B cell (primary cell): ENCODE measurements at regions not wholly inside any gene's neighbourhood (a gene's known extent, or its start where the extent isn't known, plus 50 kb on each side); places are given as distances from the start of the nearest gene placed in this dataset.

Source experiments
- ATAC-seq: fragments of 200-7000 bp; cut with Tn5 transposase; one replicate; pipeline ENCODE4 v1.10.0; 2021; ENCODE audit warnings: low read depth, mild to moderate bottlenecking, moderate number of reproducible peaks, moderate library complexity
- CTCF ChIA-PET: fragments of 350-600 bp; sonication (Branson Sonifier 250); formaldehyde crosslinking; loops from one replicate; lab custom pipeline; 2021; ENCODE audit warnings: antibody characterized with exemption, inconsistent platforms; lab: Charles Lee
- POLR2A ChIA-PET: fragments of 350-600 bp; sonication (Branson Sonifier 250); formaldehyde crosslinking; loops from one replicate; lab custom pipeline; 2021; ENCODE audit warnings: antibody characterized with exemption; lab: Charles Lee
- DNase-seq: peaks from one replicate; pipeline ENCODE4 v3.0.0; 2013
- H2AFZ ChIP-seq: 2 replicates; pipeline ENCODE4 v1.6.1; 2012; ENCODE audit warnings: mild to moderate bottlenecking, low read depth, low read length; ENCODE audit not compliant: insufficient read depth, poor library complexity, severe bottlenecking
- H3K27ac ChIP-seq, 2 donors: 1 replicate in 1 of 2; 2 replicates in 1 of 2; pipeline ENCODE4 v1.5.1; 2012 to 2013; ENCODE audit warnings: low read length in 2 of 2, mild to moderate bottlenecking in 2 of 2, moderate library complexity in 1 of 2
- H3K27me3 ChIP-seq, 4 experiments: fragments of 200-600 bp in 1 of 4; sonication (generic) in 1 of 4; replicated peaks in 1 of 4; 1 replicate in 2 of 4; 2 replicates in 2 of 4; pipeline versions ENCODE4 v1.6.1 to v1.7.0; 2013 to 2016; ENCODE audit warnings: low read length in 3 of 4, mild to moderate bottlenecking in 2 of 4, mixed read lengths in 1 of 4, moderate library complexity in 1 of 4; ENCODE audit not compliant: insufficient read depth in 4 of 4, control insufficient read depth in 3 of 4; ENCODE audit errors: control extremely low read depth in 1 of 4
- H3K36me3 ChIP-seq, 2 experiments: replicated peaks in 1 of 2; 1 replicate in 1 of 2; 2 replicates in 1 of 2; pipeline versions ENCODE4 v1.6.1 to v1.7.1; 2013; ENCODE audit warnings: low read length in 1 of 2; ENCODE audit not compliant: insufficient read depth in 2 of 2, control insufficient read depth in 1 of 2; ENCODE audit errors: control extremely low read depth in 1 of 2, extremely low read depth in 1 of 2
- H3K4me1 ChIP-seq, 2 donors: fragments of 200-600 bp in 1 of 2; sonication (generic) in 1 of 2; 1 replicate in 1 of 2; 2 replicates in 1 of 2; pipeline versions ENCODE4 v1.5.1 to v1.6.1; 2013 to 2017; ENCODE audit warnings: low read length in 2 of 2; ENCODE audit not compliant: control insufficient read depth in 2 of 2, insufficient read depth in 2 of 2
- H3K4me2 ChIP-seq: replicated peaks from 2 replicates; pipeline ENCODE3; 2012; ENCODE audit warnings: mild to moderate bottlenecking, low read depth, low read length; ENCODE audit not compliant: poor library complexity, severe bottlenecking
- H3K4me3 ChIP-seq, 5 experiments: fragments of 200-600 bp in 1 of 5; sonication (generic) in 1 of 5; 1 replicate in 3 of 5; 2 replicates in 2 of 5; pipeline versions ENCODE4 v1.5.1 to v1.7.0; 2011 to 2016; ENCODE audit warnings: low read length in 4 of 5, mild to moderate bottlenecking in 4 of 5, low read depth in 2 of 5, control low read depth in 1 of 5, moderate library complexity in 1 of 5; ENCODE audit not compliant: insufficient read depth in 1 of 5; ENCODE audit errors: control extremely low read depth in 1 of 5, extremely low read depth in 1 of 5
- H3K79me2 ChIP-seq: fragments of 200-600 bp; sonication (generic); one replicate; pipeline ENCODE4 v1.6.0; 2016; ENCODE audit warnings: low read length; ENCODE audit not compliant: control insufficient read depth, insufficient read depth
- H3K9ac ChIP-seq: fragments of 200-600 bp; sonication (generic); 2 replicates; pipeline ENCODE4 v1.6.1; 2017; ENCODE audit warnings: mild to moderate bottlenecking, low read length, moderate library complexity
- H3K9me3 ChIP-seq, 3 donors: one replicate each; pipeline versions ENCODE4 v1.6.1 to v1.7.1; 2013; ENCODE audit warnings: low read length in 2 of 3; ENCODE audit not compliant: control insufficient read depth in 2 of 3, insufficient read depth in 1 of 3; ENCODE audit errors: control extremely low read depth in 1 of 3
- H4K20me1 ChIP-seq: 2 replicates; pipeline ENCODE4 v1.6.0; 2012; ENCODE audit warnings: mild to moderate bottlenecking, low read length; ENCODE audit not compliant: insufficient read depth, control insufficient read depth, poor library complexity, severe bottlenecking
- H3K27ac Mint-ChIP-seq: one replicate; pipeline ENCODE4 v1.8.0; 2021; ENCODE audit warnings: mixed read lengths
- H3K27me3 Mint-ChIP-seq: one replicate; pipeline ENCODE4 v1.8.0; 2021; ENCODE audit warnings: mixed read lengths
- H3K4me1 Mint-ChIP-seq: one replicate; pipeline ENCODE4 v1.8.0; 2021; ENCODE audit warnings: mixed read lengths
- H3K4me3 Mint-ChIP-seq: one replicate; pipeline ENCODE4 v1.8.0; 2021; ENCODE audit warnings: mixed read lengths
- H3K9me3 Mint-ChIP-seq: one replicate; pipeline ENCODE4 v1.8.0; 2022; ENCODE audit warnings: mixed read lengths; ENCODE audit not compliant: insufficient read depth
- CTCF ChIP-seq: fragments of 200-600 bp; IDR thresholded peaks from one replicate; pipeline ENCODE4 v1.8.0; 2022; ENCODE audit warnings: antibody characterized with exemption, mild to moderate bottlenecking
- EZH2 ChIP-seq: IDR thresholded peaks from 2 replicates; pipeline ENCODE4 v1.6.1; 2012; ENCODE audit warnings: borderline replicate concordance, low read depth, mild to moderate bottlenecking, moderate library complexity, low read length; ENCODE audit not compliant: insufficient read depth, poor library complexity, severe bottlenecking
- WGBS: methylation state at CpG from one replicate; pipeline ENCODE4 v1.1.5; 2013; ENCODE audit warnings: missing lambda C conversion rate; ENCODE audit not compliant: insufficient coverage; 5-methylcytosine and 5-hydroxymethylcytosine counted together
- intact Hi-C: fragments of 100-400 bp; cut with micrococcal nuclease; formaldehyde crosslinking; loops from one replicate; pipeline ENCODE4 v1.10.0; 2022

GRCh38 chr11:26248661-26249060 lies 83.3 kb upstream of the ANO3 start:
- Histone ChIP-seq H3K79me2 (no peaks in the 10 kb centered on the region), H3K9me3 (peaks cover 0 to 7% (median 0%) of the 10 kb centered on the region in 3 donors), H3K36me3 (no peaks in the 10 kb centered on the region), H3K27me3 (peaks cover 0 to 2% (median 0%) of the 10 kb centered on the region in 4 experiments), H3K27ac (no peak overlapping the region), H3K4me2 (no peak overlapping the region), H3K9ac (no peak overlapping the region), H3K4me1 (no peaks in the 10 kb centered on the region), H3K4me3 (no peak overlapping the region), H4K20me1 (no peaks in the 10 kb centered on the region), H2AFZ (no peak overlapping the region)
- H3K4me1 Mint-ChIP-seq, result no peaks in the 10 kb centered on the region
- no peaks in the 10 kb centered on the region for H3K9me3 Mint-ChIP-seq
- ATAC-seq (no peak), DNase-seq (no peak)
- no peak overlapping the region for H3K27ac Mint-ChIP-seq
- CTCF ChIA-PET, result no interaction called here
- TF ChIP-seq CTCF (no peak), EZH2 (no peak)
- H3K4me3 Mint-ChIP-seq, result no peak overlapping the region
- WGBS, result 100% methylated on average over 4 of the region's 8 CpGs
- POLR2A ChIA-PET, result no interaction called here
- intact Hi-C loops, result no loop called here
- H3K27me3 Mint-ChIP-seq, result peaks cover 7% of the 10 kb centered on the region

GRCh38 chr11:26254378-26254777 lies 77.6 kb upstream of the ANO3 start:
- intact Hi-C loops, result no loop called here

More at GRCh38 chr11:26254378-26254777, 77.6 kb upstream of the ANO3 start:
- TF ChIP-seq EZH2 (no peak), CTCF (no peak)
- Mint-ChIP-seq H3K9me3 (no peaks in the 10 kb centered on the region), H3K4me1 (no peaks in the 10 kb centered on the region), H3K27me3 (no peaks in the 10 kb centered on the region), H3K4me3 (no peak overlapping the region), H3K27ac (no peak overlapping the region)
- H3K4me2 ChIP-seq, result no peak overlapping the region
- no CpG with 5 or more reads among the region's 1 CpG for WGBS
- H3K27ac ChIP-seq, result no peak overlapping the region
- no peak overlapping the region for H3K9ac ChIP-seq
- H3K4me1 ChIP-seq, result no peaks in the 10 kb centered on the region
- CTCF ChIA-PET, result no interaction called here
- H4K20me1 ChIP-seq, result no peaks in the 10 kb centered on the region
- no peaks in the 10 kb centered on the region for H3K79me2 ChIP-seq
- H3K27me3 ChIP-seq, result peaks cover 0 to 2% (median 0%) of the 10 kb centered on the region in 4 experiments
- no peak overlapping the region for H2AFZ ChIP-seq
- DNase-seq (no peak), ATAC-seq (no peak)
- no peaks in the 10 kb centered on the region for H3K36me3 ChIP-seq
- POLR2A ChIA-PET, result no interaction called here
- H3K4me3 ChIP-seq, result no peak overlapping the region
- H3K9me3 ChIP-seq, result no peaks in the 10 kb centered on the region
